ENCODE measurements at regions not wholly inside any gene's neighbourhood (a gene's known extent, or its start where the extent isn't known, plus 50 kb on each side); places are given as distances from the start of the nearest gene placed in this dataset.

DNA sequence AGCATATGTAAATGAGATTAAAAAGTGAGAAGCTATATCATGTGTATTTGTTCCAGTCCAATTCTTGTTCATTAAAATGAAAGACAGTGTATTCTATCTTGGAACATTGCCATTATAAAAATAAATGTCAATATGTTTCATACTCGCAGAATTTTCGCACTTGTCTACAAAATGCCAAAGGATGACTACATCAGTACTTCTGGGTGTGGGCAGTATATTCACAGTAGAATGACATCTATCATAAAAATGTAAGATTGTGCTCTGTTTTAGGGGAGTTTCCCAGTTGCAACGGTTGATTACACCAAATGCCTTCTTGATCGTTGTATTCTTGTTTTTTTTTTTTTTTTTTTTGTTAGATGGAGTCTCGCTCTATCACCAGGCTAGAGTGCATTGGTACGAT lies 292.3 kb upstream of the E2F7 start:
- Histone ChIP-seq H3K4me1 (ENCODE audit: insufficient read depth) (no peaks in the 10 kb centered on the region), H3K27me3 (no peaks in the 10 kb centered on the region), H3K4me2 (no peak overlapping the region), H3K79me2 (no peaks in the 10 kb centered on the region), H3K9me2 (replicated peaks; ENCODE audit: insufficient read depth) (no peaks in the 10 kb centered on the region), H3K4me3 (no peak overlapping the region), H2AFZ (no peak overlapping the region), H3K9me3 (ENCODE audit: low read depth) (no peaks in the 10 kb centered on the region), H4K20me1 (ENCODE audit: insufficient read depth, poor library complexity, severe bottlenecking) (no peaks in the 10 kb centered on the region), H3K27ac (no peak overlapping the region), H3K36me3 (replicated peaks; ENCODE audit: insufficient read depth, low read depth) (no peaks in the 10 kb centered on the region)
- 98% methylated on average over 6 of the region's 6 CpGs for WGBS (ENCODE audit: low lambda C conversion rate, missing lambda C conversion rate)
- no peak for DNase-seq (ENCODE audit: low spot score)
- TF ChIP-seq EZH2 (IDR thresholded peaks at IDR 0.05; ENCODE audit: borderline replicate concordance) (no peak), EZH2phosphoT487 (IDR thresholded peaks at IDR 0.05; ENCODE audit: low read depth, severe bottlenecking, unreplicated experiment) (no peak)
- TF ChIP-seq, protein P1, sequence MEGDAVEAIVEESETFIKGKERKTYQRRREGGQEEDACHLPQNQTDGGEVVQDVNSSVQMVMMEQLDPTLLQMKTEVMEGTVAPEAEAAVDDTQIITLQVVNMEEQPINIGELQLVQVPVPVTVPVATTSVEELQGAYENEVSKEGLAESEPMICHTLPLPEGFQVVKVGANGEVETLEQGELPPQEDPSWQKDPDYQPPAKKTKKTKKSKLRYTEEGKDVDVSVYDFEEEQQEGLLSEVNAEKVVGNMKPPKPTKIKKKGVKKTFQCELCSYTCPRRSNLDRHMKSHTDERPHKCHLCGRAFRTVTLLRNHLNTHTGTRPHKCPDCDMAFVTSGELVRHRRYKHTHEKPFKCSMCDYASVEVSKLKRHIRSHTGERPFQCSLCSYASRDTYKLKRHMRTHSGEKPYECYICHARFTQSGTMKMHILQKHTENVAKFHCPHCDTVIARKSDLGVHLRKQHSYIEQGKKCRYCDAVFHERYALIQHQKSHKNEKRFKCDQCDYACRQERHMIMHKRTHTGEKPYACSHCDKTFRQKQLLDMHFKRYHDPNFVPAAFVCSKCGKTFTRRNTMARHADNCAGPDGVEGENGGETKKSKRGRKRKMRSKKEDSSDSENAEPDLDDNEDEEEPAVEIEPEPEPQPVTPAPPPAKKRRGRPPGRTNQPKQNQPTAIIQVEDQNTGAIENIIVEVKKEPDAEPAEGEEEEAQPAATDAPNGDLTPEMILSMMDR (IDR thresholded peaks at IDR 0.05; ENCODE audit: poor library complexity) = no peak

DNA sequence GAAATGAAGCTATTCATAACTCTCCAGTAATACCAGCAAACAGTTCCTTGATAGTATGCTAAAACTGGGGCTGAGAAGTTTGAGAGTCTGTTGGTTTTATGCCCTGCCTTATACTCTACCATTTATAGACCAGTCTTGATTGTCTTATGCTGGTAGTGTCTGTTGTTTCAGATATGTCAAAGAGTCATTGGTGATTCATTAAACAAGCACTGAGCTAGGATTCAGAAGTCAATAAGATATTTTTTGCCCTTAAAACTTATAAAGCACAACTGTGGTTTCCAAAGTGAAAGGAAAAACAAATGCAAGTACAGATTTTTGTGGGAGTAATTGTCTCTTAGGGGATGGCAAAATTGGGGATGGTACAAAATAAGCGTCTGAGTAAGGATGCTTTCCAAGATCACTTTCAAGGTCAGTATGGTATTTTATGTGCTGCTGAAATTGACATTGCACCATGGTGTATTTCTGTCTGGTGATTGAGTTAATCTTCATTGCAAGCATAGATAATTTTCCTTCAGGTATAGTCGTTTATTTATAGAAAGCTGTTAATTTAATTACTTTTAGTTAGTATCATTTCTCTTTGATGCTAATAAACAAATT lies 289.5 kb upstream of the E2F7 start:
- 78% methylated on average over 2 of the region's 2 CpGs for WGBS (ENCODE audit: low lambda C conversion rate, missing lambda C conversion rate)
- no peaks in the 10 kb centered on the region for H3K79me2 ChIP-seq

DNA sequence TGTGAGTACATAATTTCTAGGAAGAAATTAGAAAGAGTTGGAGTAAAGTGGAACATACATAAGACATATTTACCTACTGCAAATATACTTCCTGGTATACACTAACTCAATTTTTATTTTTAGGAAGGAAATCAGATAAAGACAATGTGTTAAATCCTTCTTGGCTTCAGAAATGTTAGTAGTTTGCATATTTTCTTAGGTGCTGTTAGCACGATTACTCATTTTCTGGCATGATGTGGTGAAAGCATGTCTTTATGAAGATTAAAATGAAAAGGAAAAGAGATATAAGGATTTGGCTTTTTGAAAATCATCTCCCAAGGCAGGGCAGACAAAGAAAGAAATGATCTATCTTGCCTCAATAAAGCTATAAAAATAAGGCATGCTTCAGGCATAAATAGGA lies 287.6 kb upstream of the E2F7 start:
- Histone ChIP-seq H3K79me2 (no peaks in the 10 kb centered on the region), H3K4me2 (no peak overlapping the region), H3K36me3 (replicated peaks; ENCODE audit: insufficient read depth, low read depth) (no peaks in the 10 kb centered on the region), H3K4me1 (ENCODE audit: insufficient read depth) (peaks cover 9% of the 10 kb centered on the region), H2AFZ (no peak overlapping the region), H4K20me1 (ENCODE audit: insufficient read depth, poor library complexity, severe bottlenecking) (no peaks in the 10 kb centered on the region), H3K4me3 (no peak overlapping the region), H3K27ac (no peak overlapping the region), H3K9me2 (replicated peaks; ENCODE audit: insufficient read depth) (no peaks in the 10 kb centered on the region), H3K9me3 (ENCODE audit: low read depth) (no peaks in the 10 kb centered on the region), H3K27me3 (no peaks in the 10 kb centered on the region)
- WGBS (ENCODE audit: low lambda C conversion rate, missing lambda C conversion rate) = 91% methylated on average over 1 of the region's 1 CpG
- TF ChIP-seq, protein P1 (IDR thresholded peaks at IDR 0.05; ENCODE audit: poor library complexity) = no peak
- TF ChIP-seq EZH2 (IDR thresholded peaks at IDR 0.05; ENCODE audit: borderline replicate concordance) (no peak), EZH2phosphoT487 (IDR thresholded peaks at IDR 0.05; ENCODE audit: low read depth, severe bottlenecking, unreplicated experiment) (no peak)
- no peak for DNase-seq (ENCODE audit: low spot score)

More for the DNA sequence above, 289.5 kb upstream of the E2F7 start:
- Histone ChIP-seq H3K9me2 (replicated peaks; ENCODE audit: insufficient read depth) (no peaks in the 10 kb centered on the region), H3K36me3 (replicated peaks; ENCODE audit: insufficient read depth, low read depth) (no peaks in the 10 kb centered on the region), H3K4me3 (no peak overlapping the region), H4K20me1 (ENCODE audit: insufficient read depth, poor library complexity, severe bottlenecking) (no peaks in the 10 kb centered on the region), H3K4me1 (ENCODE audit: insufficient read depth) (peaks cover 7% of the 10 kb centered on the region), H3K27me3 (no peaks in the 10 kb centered on the region), H3K4me2 (no peak overlapping the region), H3K9me3 (ENCODE audit: low read depth) (no peaks in the 10 kb centered on the region), H3K27ac (no peak overlapping the region), H2AFZ (no peak overlapping the region)
- TF ChIP-seq, protein P1 (IDR thresholded peaks at IDR 0.05; ENCODE audit: poor library complexity) = no peak
- TF ChIP-seq EZH2phosphoT487 (IDR thresholded peaks at IDR 0.05; ENCODE audit: low read depth, severe bottlenecking, unreplicated experiment) (no peak), EZH2 (IDR thresholded peaks at IDR 0.05; ENCODE audit: borderline replicate concordance) (no peak)
- DNase-seq (ENCODE audit: low spot score) = no peak

DNA sequence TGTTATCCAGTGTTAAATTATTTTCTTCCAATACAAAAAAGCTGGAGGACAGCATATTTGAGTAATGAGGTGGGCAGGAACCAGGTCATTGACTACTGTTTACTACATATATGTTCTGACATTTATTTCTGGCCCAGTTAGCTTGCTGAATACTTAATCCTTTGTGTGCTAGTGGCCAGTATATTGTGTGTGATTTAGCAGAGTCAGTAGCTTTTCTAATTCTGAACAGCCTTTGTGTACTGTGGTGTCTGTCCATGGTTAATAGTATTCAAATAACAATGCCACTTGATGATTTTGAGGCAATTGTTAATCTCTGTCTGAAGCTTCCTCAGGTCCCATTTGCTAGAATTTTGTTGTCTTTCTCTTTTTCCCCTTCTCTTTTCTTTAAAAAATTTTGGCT lies 286.5 kb upstream of the E2F7 start:
- no peaks in the 10 kb centered on the region for H3K79me2 ChIP-seq
- no peak overlapping the region for H3K4me3 ChIP-seq
- no peaks in the 10 kb centered on the region for H3K9me2 ChIP-seq (replicated peaks; ENCODE audit: insufficient read depth)
- H3K27me3 ChIP-seq = no peaks in the 10 kb centered on the region
- H4K20me1 ChIP-seq (ENCODE audit: insufficient read depth, poor library complexity, severe bottlenecking) = no peaks in the 10 kb centered on the region
- no peak for TF ChIP-seq EZH2phosphoT487 (IDR thresholded peaks at IDR 0.05; ENCODE audit: low read depth, severe bottlenecking, unreplicated experiment)
- peaks cover 9% of the 10 kb centered on the region for H3K4me1 ChIP-seq (ENCODE audit: insufficient read depth)
- no peak for DNase-seq (ENCODE audit: low spot score)
- H3K4me2 ChIP-seq = no peak overlapping the region
- no peak overlapping the region for H2AFZ ChIP-seq
- no peak overlapping the region for H3K27ac ChIP-seq
- H3K36me3 ChIP-seq (replicated peaks; ENCODE audit: insufficient read depth, low read depth) = no peaks in the 10 kb centered on the region
- H3K9me3 ChIP-seq (ENCODE audit: low read depth) = no peaks in the 10 kb centered on the region
